ENCODE measurements at regions not wholly inside any gene's neighbourhood (a gene's known extent, or its start where the extent isn't known, plus 50 kb on each side); places are given as distances from the start of the nearest gene placed in this dataset.
A peak's percentile ranks its signal among the peaks of the same experiment; 100 is the strongest.

- no peak for FAIRE-seq
- no peak for DNase-seq (ENCODE audit: insufficient read length, low spot score)
- no peak for TF ChIP-seq CTCF (IDR thresholded peaks at IDR 0.05; ENCODE audit: insufficient read depth, missing control alignments)
Observed at GRCh38 chr9:78437296-78437695, 140.4 kb downstream of the PSAT1 start.

GRCh38 chr9:78437806-78438205 is 140.9 kb downstream of the PSAT1 start:
- FAIRE-seq (no peak), DNase-seq (ENCODE audit: insufficient read length, low spot score) (no peak)
- no peak for TF ChIP-seq CTCF (IDR thresholded peaks at IDR 0.05; ENCODE audit: insufficient read depth, missing control alignments)

- TF ChIP-seq CTCF (IDR thresholded peaks at IDR 0.05; ENCODE audit: insufficient read depth, missing control alignments) = no peak
- peak; percentile 75 for FAIRE-seq
Observed at GRCh38 chr9:78438211-78438610, 141.3 kb downstream of the PSAT1 start.

GRCh38 chr9:78438780-78439179 is 141.9 kb downstream of the PSAT1 start:
- FAIRE-seq = no peak
- no peak for DNase-seq (ENCODE audit: insufficient read length, low spot score)
- TF ChIP-seq CTCF (IDR thresholded peaks at IDR 0.05; ENCODE audit: insufficient read depth, missing control alignments) = no peak

More at GRCh38 chr9:78438211-78438610, 141.3 kb downstream of the PSAT1 start:
- peak; percentile 29 for DNase-seq (ENCODE audit: insufficient read length, low spot score)

- DNase-seq (ENCODE audit: insufficient read length, low spot score) (peak; percentile 43), FAIRE-seq (no peak)
- peak; percentile 92 for TF ChIP-seq CTCF (IDR thresholded peaks at IDR 0.05; ENCODE audit: insufficient read depth, missing control alignments)
Observed at GRCh38 chr9:78439190-78439865, 142.4 kb downstream of the PSAT1 start.

- FAIRE-seq (no peak), DNase-seq (ENCODE audit: insufficient read length, low spot score) (no peak)
- no peak for TF ChIP-seq CTCF (IDR thresholded peaks at IDR 0.05; ENCODE audit: insufficient read depth, missing control alignments)
Observed at GRCh38 chr9:78439866-78440830, 143.2 kb downstream of the PSAT1 start.

Data from D721Med (cell line).